CD14-positive monocyte (primary cell): ENCODE measurements at regions not wholly inside any gene's neighbourhood (a gene's known extent, or its start where the extent isn't known, plus 50 kb on each side); places are given as distances from the start of the nearest gene placed in this dataset.

Source experiments
- DNase-seq, 3 donors: peaks; one replicate each; pipeline ENCODE4 v3.0.0-alpha.2; 2011 to 2022
- H2AFZ ChIP-seq: 2 replicates; pipeline ENCODE4 v1.6.0; 2012; ENCODE audit warnings: mild to moderate bottlenecking, low read depth, low read length, inconsistent platforms; ENCODE audit not compliant: insufficient read depth, poor library complexity, severe bottlenecking
- H3K27ac ChIP-seq, 2 donors: 1 replicate in 1 of 2; 2 replicates in 1 of 2; pipeline ENCODE4 v1.5.1; 2012 to 2013; ENCODE audit warnings: low read length in 2 of 2, control low read depth in 1 of 2, inconsistent platforms in 1 of 2, low read depth in 1 of 2, mild to moderate bottlenecking in 1 of 2
- H3K27me3 ChIP-seq, 2 donors: one replicate each; pipeline versions ENCODE4 v1.6.0 to v1.6.1; 2011 to 2013; ENCODE audit warnings: low read length in 2 of 2; ENCODE audit not compliant: control insufficient read depth in 2 of 2, insufficient read depth in 2 of 2
- H3K36me3 ChIP-seq, 2 donors: replicated peaks in 1 of 2; 1 replicate in 1 of 2; 2 replicates in 1 of 2; pipeline versions ENCODE4 v1.5.1 to v1.6.1; 2012 to 2013; ENCODE audit warnings: low read length in 2 of 2, control low read depth in 1 of 2, inconsistent platforms in 1 of 2, mild to moderate bottlenecking in 1 of 2; ENCODE audit not compliant: insufficient read depth in 2 of 2, control insufficient read depth in 1 of 2
- H3K4me1 ChIP-seq, 2 donors: 1 replicate in 1 of 2; 2 replicates in 1 of 2; pipeline versions ENCODE4 v1.5.1 to v1.6.1; 2012 to 2013; ENCODE audit warnings: low read length in 2 of 2, control low read depth in 1 of 2, inconsistent platforms in 1 of 2, mild to moderate bottlenecking in 1 of 2, moderate library complexity in 1 of 2; ENCODE audit not compliant: insufficient read depth in 2 of 2, control insufficient read depth in 1 of 2
- H3K4me2 ChIP-seq: replicated peaks from 2 replicates; pipeline ENCODE3; 2012; ENCODE audit warnings: low read length, moderate library complexity, mild to moderate bottlenecking; ENCODE audit not compliant: poor library complexity, severe bottlenecking; ENCODE audit errors: extremely low read depth
- H3K4me3 ChIP-seq, 3 experiments: fragments of 200-600 bp in 1 of 3; sonication (generic) in 1 of 3; replicated peaks in 1 of 3; 1 replicate in 2 of 3; 2 replicates in 1 of 3; pipeline ENCODE4 v1.5.1; 2011 to 2013; ENCODE audit warnings: low read length in 3 of 3, mild to moderate bottlenecking in 3 of 3, control low read depth in 2 of 3, low read depth in 2 of 3, inconsistent platforms in 1 of 3, moderate library complexity in 1 of 3
- H3K79me2 ChIP-seq: 2 replicates; pipeline ENCODE4 v1.6.0; 2012; ENCODE audit warnings: mild to moderate bottlenecking, control low read depth, inconsistent platforms, low read length, moderate library complexity; ENCODE audit not compliant: insufficient read depth
- H3K9ac ChIP-seq: 2 replicates; pipeline ENCODE4 v1.6.0; 2017; ENCODE audit warnings: low read length, mild to moderate bottlenecking; ENCODE audit not compliant: insufficient read depth, poor library complexity, severe bottlenecking
- H3K9me3 ChIP-seq, 2 donors: replicated peaks in 1 of 2; 1 replicate in 1 of 2; 2 replicates in 1 of 2; pipeline versions ENCODE4 v1.5.1 to v1.6.1; 2012 to 2013; ENCODE audit warnings: low read length in 2 of 2, control low read depth in 1 of 2; ENCODE audit not compliant: control insufficient read depth in 1 of 2, insufficient read depth in 1 of 2
- H4K20me1 ChIP-seq: 2 replicates; pipeline ENCODE4 v1.6.0; 2012; ENCODE audit warnings: mild to moderate bottlenecking, low read length, control low read depth, moderate library complexity; ENCODE audit not compliant: insufficient read depth
- H3K27ac Mint-ChIP-seq, 7 donors: one replicate each; pipeline ENCODE4 v1.8.0; 2020; ENCODE audit warnings: mild to moderate bottlenecking in 7 of 7, mixed read lengths in 7 of 7, moderate library complexity in 6 of 7, inconsistent platforms in 2 of 7
- H3K27me3 Mint-ChIP-seq, 3 donors: one replicate each; pipeline ENCODE4 v1.8.0; 2021 to 2022; ENCODE audit warnings: low read depth in 3 of 3, mild to moderate bottlenecking in 3 of 3, mixed read lengths in 3 of 3, moderate library complexity in 3 of 3, inconsistent platforms in 1 of 3
- H3K36me3 Mint-ChIP-seq, 2 donors: one replicate each; pipeline ENCODE4 v1.8.0; 2020; ENCODE audit warnings: mixed read lengths in 2 of 2, inconsistent platforms in 1 of 2, mild to moderate bottlenecking in 1 of 2
- H3K4me1 Mint-ChIP-seq: one replicate; pipeline ENCODE4 v1.8.0; 2020; ENCODE audit warnings: mild to moderate bottlenecking, mixed read lengths
- H3K4me3 Mint-ChIP-seq, 2 donors: one replicate each; pipeline ENCODE4 v1.8.0; 2020; ENCODE audit warnings: mild to moderate bottlenecking in 2 of 2, mixed read lengths in 2 of 2, moderate library complexity in 1 of 2
- H3K9me3 Mint-ChIP-seq, 7 donors: one replicate each; pipeline ENCODE4 v1.8.0; 2020 to 2022; ENCODE audit warnings: mixed read lengths in 7 of 7, mild to moderate bottlenecking in 6 of 7, moderate library complexity in 6 of 7, inconsistent platforms in 2 of 7
- WGBS: methylation state at CpG from one replicate; pipeline ENCODE4 v1.1.5; 2013; ENCODE audit warnings: missing lambda C conversion rate; ENCODE audit not compliant: insufficient coverage; 5-methylcytosine and 5-hydroxymethylcytosine counted together
- intact Hi-C, 2 donors: fragments of 100-400 bp; cut with micrococcal nuclease; formaldehyde crosslinking; loops; one replicate each; pipeline versions ENCODE4 v1.15.0 to v1.15.1; 2023
- TF ChIP-seq, protein P1 (sequence below): fragments of 200-600 bp; IDR thresholded peaks from one replicate; pipeline ENCODE4 v1.8.0; 2022; ENCODE audit warnings: antibody characterized with exemption, mild to moderate bottlenecking

DNA sequence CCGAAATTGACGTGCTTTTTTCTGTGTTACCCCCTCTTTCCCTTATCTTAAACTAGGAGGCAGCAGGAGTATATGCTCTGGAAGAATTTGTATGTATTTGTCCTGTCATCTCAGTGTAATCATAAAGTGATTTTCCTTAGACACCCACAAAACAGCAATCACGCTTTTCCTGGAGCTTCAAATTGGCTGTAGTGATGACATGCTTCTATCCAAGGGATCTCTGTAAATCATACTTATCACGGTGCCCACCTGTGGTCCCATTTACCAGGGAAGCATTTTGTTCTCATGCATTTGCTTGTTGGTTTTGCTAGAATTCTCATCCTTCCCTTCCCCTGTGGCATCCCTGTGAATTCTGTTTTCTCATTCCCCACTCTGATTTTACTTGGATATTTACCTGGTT lies 220.8 kb upstream of the THUMPD2 start:
- H3K4me1 Mint-ChIP-seq = no peaks in the 10 kb centered on the region
- TF ChIP-seq, protein P1, sequence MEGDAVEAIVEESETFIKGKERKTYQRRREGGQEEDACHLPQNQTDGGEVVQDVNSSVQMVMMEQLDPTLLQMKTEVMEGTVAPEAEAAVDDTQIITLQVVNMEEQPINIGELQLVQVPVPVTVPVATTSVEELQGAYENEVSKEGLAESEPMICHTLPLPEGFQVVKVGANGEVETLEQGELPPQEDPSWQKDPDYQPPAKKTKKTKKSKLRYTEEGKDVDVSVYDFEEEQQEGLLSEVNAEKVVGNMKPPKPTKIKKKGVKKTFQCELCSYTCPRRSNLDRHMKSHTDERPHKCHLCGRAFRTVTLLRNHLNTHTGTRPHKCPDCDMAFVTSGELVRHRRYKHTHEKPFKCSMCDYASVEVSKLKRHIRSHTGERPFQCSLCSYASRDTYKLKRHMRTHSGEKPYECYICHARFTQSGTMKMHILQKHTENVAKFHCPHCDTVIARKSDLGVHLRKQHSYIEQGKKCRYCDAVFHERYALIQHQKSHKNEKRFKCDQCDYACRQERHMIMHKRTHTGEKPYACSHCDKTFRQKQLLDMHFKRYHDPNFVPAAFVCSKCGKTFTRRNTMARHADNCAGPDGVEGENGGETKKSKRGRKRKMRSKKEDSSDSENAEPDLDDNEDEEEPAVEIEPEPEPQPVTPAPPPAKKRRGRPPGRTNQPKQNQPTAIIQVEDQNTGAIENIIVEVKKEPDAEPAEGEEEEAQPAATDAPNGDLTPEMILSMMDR = no peak
- Histone ChIP-seq H3K36me3 (no peaks in the 10 kb centered on the region), H2AFZ (no peak overlapping the region), H3K9me3 (no peaks in the 10 kb centered on the region), H3K27ac (no peak overlapping the region), H3K27me3 (no peaks in the 10 kb centered on the region), H3K4me2 (no peak overlapping the region), H3K4me3 (no peak overlapping the region), H3K4me1 (no peaks in the 10 kb centered on the region), H4K20me1 (no peaks in the 10 kb centered on the region), H3K9ac (no peak overlapping the region), H3K79me2 (no peaks in the 10 kb centered on the region)
- H3K27ac Mint-ChIP-seq = no peak overlapping the region
- no CpG with 5 or more reads among the region's 4 CpGs for WGBS
- H3K27me3 Mint-ChIP-seq = peaks cover 0 to 2% (median 0%) of the 10 kb centered on the region in 3 donors
- no peaks in the 10 kb centered on the region for H3K36me3 Mint-ChIP-seq
- no peak overlapping the region for H3K4me3 Mint-ChIP-seq
- no peak for DNase-seq
- intact Hi-C loops = no loop called here
- peaks cover 0 to 9% (median 0%) of the 10 kb centered on the region in 7 donors for H3K9me3 Mint-ChIP-seq

DNA sequence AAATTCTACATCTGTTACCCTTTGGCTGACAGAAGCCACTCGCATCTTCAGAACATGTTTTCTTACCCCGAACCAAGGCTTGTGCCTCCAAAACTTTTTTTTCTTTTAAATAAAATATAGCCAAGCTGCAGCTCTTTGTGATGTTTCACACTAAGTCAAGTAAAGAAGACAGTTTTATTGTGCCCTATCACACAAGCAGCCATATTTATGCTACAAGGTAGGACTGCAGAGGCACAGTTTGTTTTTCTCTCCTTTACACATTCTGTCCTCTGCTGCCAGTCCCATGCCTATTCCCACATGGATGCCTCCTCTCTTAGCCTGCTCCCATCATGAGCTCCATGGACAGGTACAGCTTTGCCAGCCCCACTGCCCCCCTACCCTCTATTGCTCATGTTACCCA lies 219.6 kb upstream of the THUMPD2 start:
- no peak overlapping the region for H2AFZ ChIP-seq
- no peaks in the 10 kb centered on the region for H3K36me3 ChIP-seq
- H3K4me1 Mint-ChIP-seq = no peaks in the 10 kb centered on the region
- no peaks in the 10 kb centered on the region for H4K20me1 ChIP-seq
- H3K27me3 ChIP-seq = no peaks in the 10 kb centered on the region
- no peak overlapping the region for H3K4me2 ChIP-seq
- no peak for DNase-seq
- H3K27ac ChIP-seq = no peak overlapping the region
- intact Hi-C loops = no loop called here
- no peak overlapping the region for H3K9ac ChIP-seq
- H3K27ac Mint-ChIP-seq = peak overlapping the region in 1 of 7 donors; percentile 10
- no peak overlapping the region for H3K4me3 Mint-ChIP-seq
- peaks cover 0 to 9% (median 0%) of the 10 kb centered on the region in 7 donors for H3K9me3 Mint-ChIP-seq
- H3K9me3 ChIP-seq = no peaks in the 10 kb centered on the region
- H3K36me3 Mint-ChIP-seq = no peaks in the 10 kb centered on the region
- peaks cover 0 to 2% (median 0%) of the 10 kb centered on the region in 3 donors for H3K27me3 Mint-ChIP-seq
- TF ChIP-seq, protein P1 = no peak
- no peaks in the 10 kb centered on the region for H3K4me1 ChIP-seq
- WGBS = no CpG with 5 or more reads among the region's 2 CpGs
- H3K79me2 ChIP-seq = no peaks in the 10 kb centered on the region
- no peak overlapping the region for H3K4me3 ChIP-seq
